HEK293 (cell line): ENCODE measurements at regions not wholly inside any gene's neighbourhood (a gene's known extent, or its start where the extent isn't known, plus 50 kb on each side); places are given as distances from the start of the nearest gene placed in this dataset.

Experiments used
- CTCF ChIA-PET: fragments of 350-600 bp; formaldehyde crosslinking; extraction: SDS; loops from one replicate; lab custom pipeline; 2021; ENCODE audit warnings: antibody characterized with exemption; lab: Yijun Ruan, JAX
- POLR2A ChIA-PET: fragments of 300-600 bp; formaldehyde crosslinking; extraction: SDS; loops from one replicate; lab custom pipeline; 2020; ENCODE audit warnings: antibody characterized with exemption, inconsistent platforms; lab: Yijun Ruan, JAX
- H3K27ac ChIP-seq: fragments of 200-500 bp; sonication (Bioruptor generic); 2 replicates; pipeline ENCODE4 v1.5.1; 2014; ENCODE audit warnings: low read depth, low read length, control low read depth, inconsistent platforms; ENCODE audit errors: extremely low read depth
- H3K36me3 ChIP-seq, 2 experiments: fragments of 200-500 bp in 1 of 2; sonication (Bioruptor generic) in 1 of 2; 1 replicate in 1 of 2; 2 replicates in 1 of 2; pipeline ENCODE4 v1.5.1; 2014 to 2017; ENCODE audit warnings: inconsistent platforms in 2 of 2, low read length in 2 of 2; ENCODE audit not compliant: control insufficient read depth in 2 of 2, insufficient read depth in 1 of 2
- H3K4me1 ChIP-seq: fragments of 200-500 bp; sonication (Bioruptor generic); 2 replicates; pipeline ENCODE4 v1.5.1; 2014; ENCODE audit warnings: mild to moderate bottlenecking, low read length, inconsistent platforms; ENCODE audit not compliant: control insufficient read depth, insufficient read depth
- H3K4me3 ChIP-seq: 2 replicates; pipeline ENCODE4 v1.5.1; 2011; ENCODE audit warnings: low read depth, mild to moderate bottlenecking, control low read depth, low read length, moderate library complexity
- H3K9me3 ChIP-seq: fragments of 200-500 bp; sonication (Bioruptor generic); 2 replicates; pipeline ENCODE4 v1.5.1; 2014; ENCODE audit warnings: low read depth, low read length, inconsistent platforms; ENCODE audit not compliant: control insufficient read depth, insufficient read depth
- GLIS1 ChIP-seq: fragments of 450-650 bp; formaldehyde crosslinking; IDR thresholded peaks from 2 replicates; pipeline ENCODE4 v1.5.1; 2016; ENCODE audit warnings: missing biosample characterization, missing genetic modification characterization
- SCRT1 ChIP-seq: fragments of 450-650 bp; formaldehyde crosslinking; IDR thresholded peaks from 2 replicates; pipeline ENCODE4 v1.5.1; 2016; ENCODE audit warnings: missing biosample characterization, missing genetic modification characterization, borderline replicate concordance
- SETDB1 ChIP-seq: IDR thresholded peaks from one replicate; pipeline ENCODE4 v1.6.1; 2017; ENCODE audit warnings: mild to moderate bottlenecking, low read length, moderate library complexity, mixed read lengths; ENCODE audit not compliant: insufficient read length
- ZFHX2 ChIP-seq: fragments of 450-650 bp; formaldehyde crosslinking; conservative IDR thresholded peaks from 2 replicates; pipeline ENCODE4 v1.5.1; 2016; ENCODE audit warnings: missing biosample characterization, missing genetic modification characterization
- ZNF121 ChIP-seq: fragments of 450-650 bp; formaldehyde crosslinking; IDR thresholded peaks from 2 replicates; pipeline ENCODE4 v1.5.1; 2016; ENCODE audit warnings: missing biosample characterization, missing genetic modification characterization
- ZNF133 ChIP-seq: fragments of 450-650 bp; formaldehyde crosslinking; IDR thresholded peaks from 2 replicates; pipeline ENCODE4 v1.5.1; 2016; ENCODE audit warnings: missing biosample characterization, missing genetic modification characterization
- ZNF324 ChIP-seq: fragments of 450-650 bp; formaldehyde crosslinking; IDR thresholded peaks from 2 replicates; pipeline ENCODE4 v1.5.1; 2016; ENCODE audit warnings: missing biosample characterization, missing genetic modification characterization
- ZNF335 ChIP-seq: fragments of 450-650 bp; formaldehyde crosslinking; conservative IDR thresholded peaks from 2 replicates; pipeline ENCODE4 v1.5.1; 2016; ENCODE audit warnings: missing biosample characterization, missing genetic modification characterization
- ZNF37A ChIP-seq: fragments of 450-650 bp; IDR thresholded peaks from 2 replicates; pipeline ENCODE4 v1.5.1; 2018; ENCODE audit warnings: missing biosample characterization, missing genetic modification characterization
- ZNF521 ChIP-seq: fragments of 450-650 bp; formaldehyde crosslinking; IDR thresholded peaks from 2 replicates; pipeline ENCODE4 v1.5.1; 2017; ENCODE audit warnings: missing biosample characterization, mild to moderate bottlenecking, missing genetic modification characterization
- ZNF629 ChIP-seq: fragments of 450-650 bp; formaldehyde crosslinking; IDR thresholded peaks from 2 replicates; pipeline ENCODE4 v1.5.1; 2017; ENCODE audit warnings: missing biosample characterization, missing genetic modification characterization
- ZSCAN18 ChIP-seq: fragments of 450-650 bp; formaldehyde crosslinking; IDR thresholded peaks from 2 replicates; pipeline ENCODE4 v1.5.1; 2016; ENCODE audit warnings: missing biosample characterization, missing genetic modification characterization
- TF ChIP-seq, protein P1 (sequence below): fragments of 450-650 bp; formaldehyde crosslinking; IDR thresholded peaks from 2 replicates; pipeline ENCODE4 v1.5.0; 2017; ENCODE audit warnings: missing biosample characterization, missing genetic modification characterization, borderline replicate concordance
- TF ChIP-seq, protein P2 (sequence below): fragments of 450-650 bp; formaldehyde crosslinking; IDR thresholded peaks from 2 replicates; pipeline ENCODE4 v1.5.1; 2016; ENCODE audit warnings: missing biosample characterization, missing genetic modification characterization
- TF ChIP-seq, protein P3 (sequence below): fragments of 450-650 bp; IDR thresholded peaks from 2 replicates; pipeline ENCODE4 v1.5.1; 2018; ENCODE audit warnings: missing biosample characterization, missing genetic modification characterization

DNA sequence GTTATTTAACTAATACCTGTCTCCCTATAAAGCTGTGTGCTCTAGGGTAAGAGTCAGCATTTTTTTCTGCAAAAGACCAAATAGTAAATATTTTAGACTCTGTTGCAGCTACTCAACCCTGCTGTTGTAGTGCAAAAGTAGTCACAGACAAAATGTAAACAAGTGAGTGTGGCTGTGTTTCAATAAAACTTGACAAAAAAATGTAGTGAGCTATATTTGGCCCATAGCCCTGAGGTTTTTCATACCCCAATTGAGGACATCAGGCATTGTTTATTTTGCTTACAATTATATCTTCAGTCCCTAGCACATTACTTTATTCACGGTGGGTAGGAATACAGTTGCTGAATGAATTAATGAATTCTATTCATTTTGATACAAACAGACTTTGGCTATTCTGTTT is 58.7 kb upstream of the TBC1D5 start:
- Histone ChIP-seq H3K36me3 (no peaks in the 10 kb centered on the region), H3K4me3 (no peak overlapping the region), H3K4me1 (peaks cover 7% of the 10 kb centered on the region), H3K9me3 (no peaks in the 10 kb centered on the region), H3K27ac (no peak overlapping the region)
- no peak for TF ChIP-seq ZNF335 (tag by site-specific recombination)
- TF ChIP-seq ZNF121 (tag by site-specific recombination), result no peak
- TF ChIP-seq ZNF521 (tag by site-specific recombination), result no peak
- TF ChIP-seq GLIS1 (tag by site-specific recombination), result no peak
- CTCF ChIA-PET, result interaction anchor here (0.6 to 1.3 kb wide), 2 partner anchors 9 to 1859 kb away, joined by 3 to 4 read pairs; no protein-coding TSS in a partner anchor
- POLR2A ChIA-PET, result no interaction called here

- Histone ChIP-seq H3K36me3 (no peaks in the 10 kb centered on the region), H3K4me3 (no peak overlapping the region), H3K4me1 (peaks cover 7% of the 10 kb centered on the region)
- POLR2A ChIA-PET, result no interaction called here
- CTCF ChIA-PET, result interaction anchor here (0.8 to 1.3 kb wide), 2 partner anchors 10 to 155 kb away, joined by 3 to 4 read pairs; no protein-coding TSS in a partner anchor
- TF ChIP-seq ZFHX2, result no peak
- no peak for TF ChIP-seq ZSCAN18 (tag by site-specific recombination)
- TF ChIP-seq ZNF324 (tag by site-specific recombination), result no peak
- TF ChIP-seq SCRT1 (tag by site-specific recombination), result no peak
- TF ChIP-seq, all 188 proteins: peak for 0
- Histone ChIP-seq H3K27ac (no peak overlapping the region), H3K9me3 (no peaks in the 10 kb centered on the region)
Measured at GRCh38 chr3:17800232-17800631, 57.8 kb upstream of the TBC1D5 start.

GRCh38 chr3:17799312-17799711 is 56.9 kb upstream of the TBC1D5 start:
- ChIA-PET POLR2A (no interaction called here), CTCF (interaction anchor here (0.6 kb wide), 1 partner anchor 49 kb away, joined by 3 read pairs; no protein-coding TSS in a partner anchor)
- H3K9me3 ChIP-seq, result no peaks in the 10 kb centered on the region
- no peak overlapping the region for H3K27ac ChIP-seq
- peaks cover 7% of the 10 kb centered on the region for H3K4me1 ChIP-seq
- H3K36me3 ChIP-seq, result no peaks in the 10 kb centered on the region
- no peak overlapping the region for H3K4me3 ChIP-seq
- TF ChIP-seq, protein P1, sequence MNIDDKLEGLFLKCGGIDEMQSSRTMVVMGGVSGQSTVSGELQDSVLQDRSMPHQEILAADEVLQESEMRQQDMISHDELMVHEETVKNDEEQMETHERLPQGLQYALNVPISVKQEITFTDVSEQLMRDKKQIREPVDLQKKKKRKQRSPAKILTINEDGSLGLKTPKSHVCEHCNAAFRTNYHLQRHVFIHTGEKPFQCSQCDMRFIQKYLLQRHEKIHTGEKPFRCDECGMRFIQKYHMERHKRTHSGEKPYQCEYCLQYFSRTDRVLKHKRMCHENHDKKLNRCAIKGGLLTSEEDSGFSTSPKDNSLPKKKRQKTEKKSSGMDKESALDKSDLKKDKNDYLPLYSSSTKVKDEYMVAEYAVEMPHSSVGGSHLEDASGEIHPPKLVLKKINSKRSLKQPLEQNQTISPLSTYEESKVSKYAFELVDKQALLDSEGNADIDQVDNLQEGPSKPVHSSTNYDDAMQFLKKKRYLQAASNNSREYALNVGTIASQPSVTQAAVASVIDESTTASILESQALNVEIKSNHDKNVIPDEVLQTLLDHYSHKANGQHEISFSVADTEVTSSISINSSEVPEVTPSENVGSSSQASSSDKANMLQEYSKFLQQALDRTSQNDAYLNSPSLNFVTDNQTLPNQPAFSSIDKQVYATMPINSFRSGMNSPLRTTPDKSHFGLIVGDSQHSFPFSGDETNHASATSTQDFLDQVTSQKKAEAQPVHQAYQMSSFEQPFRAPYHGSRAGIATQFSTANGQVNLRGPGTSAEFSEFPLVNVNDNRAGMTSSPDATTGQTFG (tag by site-specific recombination), result no peak
- peak; percentile 69 for TF ChIP-seq ZNF133 (tag by site-specific recombination)

- ChIA-PET POLR2A (no interaction called here), CTCF (no interaction called here)
- TF ChIP-seq ZNF37A, result no peak
- TF ChIP-seq, protein P2, sequence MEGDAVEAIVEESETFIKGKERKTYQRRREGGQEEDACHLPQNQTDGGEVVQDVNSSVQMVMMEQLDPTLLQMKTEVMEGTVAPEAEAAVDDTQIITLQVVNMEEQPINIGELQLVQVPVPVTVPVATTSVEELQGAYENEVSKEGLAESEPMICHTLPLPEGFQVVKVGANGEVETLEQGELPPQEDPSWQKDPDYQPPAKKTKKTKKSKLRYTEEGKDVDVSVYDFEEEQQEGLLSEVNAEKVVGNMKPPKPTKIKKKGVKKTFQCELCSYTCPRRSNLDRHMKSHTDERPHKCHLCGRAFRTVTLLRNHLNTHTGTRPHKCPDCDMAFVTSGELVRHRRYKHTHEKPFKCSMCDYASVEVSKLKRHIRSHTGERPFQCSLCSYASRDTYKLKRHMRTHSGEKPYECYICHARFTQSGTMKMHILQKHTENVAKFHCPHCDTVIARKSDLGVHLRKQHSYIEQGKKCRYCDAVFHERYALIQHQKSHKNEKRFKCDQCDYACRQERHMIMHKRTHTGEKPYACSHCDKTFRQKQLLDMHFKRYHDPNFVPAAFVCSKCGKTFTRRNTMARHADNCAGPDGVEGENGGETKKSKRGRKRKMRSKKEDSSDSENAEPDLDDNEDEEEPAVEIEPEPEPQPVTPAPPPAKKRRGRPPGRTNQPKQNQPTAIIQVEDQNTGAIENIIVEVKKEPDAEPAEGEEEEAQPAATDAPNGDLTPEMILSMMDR, result peak; percentile 30; the same call in 1 of the 2 replicates
- TF ChIP-seq, protein P3, sequence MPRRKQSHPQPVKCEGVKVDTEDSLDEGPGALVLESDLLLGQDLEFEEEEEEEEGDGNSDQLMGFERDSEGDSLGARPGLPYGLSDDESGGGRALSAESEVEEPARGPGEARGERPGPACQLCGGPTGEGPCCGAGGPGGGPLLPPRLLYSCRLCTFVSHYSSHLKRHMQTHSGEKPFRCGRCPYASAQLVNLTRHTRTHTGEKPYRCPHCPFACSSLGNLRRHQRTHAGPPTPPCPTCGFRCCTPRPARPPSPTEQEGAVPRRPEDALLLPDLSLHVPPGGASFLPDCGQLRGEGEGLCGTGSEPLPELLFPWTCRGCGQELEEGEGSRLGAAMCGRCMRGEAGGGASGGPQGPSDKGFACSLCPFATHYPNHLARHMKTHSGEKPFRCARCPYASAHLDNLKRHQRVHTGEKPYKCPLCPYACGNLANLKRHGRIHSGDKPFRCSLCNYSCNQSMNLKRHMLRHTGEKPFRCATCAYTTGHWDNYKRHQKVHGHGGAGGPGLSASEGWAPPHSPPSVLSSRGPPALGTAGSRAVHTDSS (tag by site-specific recombination), result no peak
- TF ChIP-seq ZNF629, result no peak
- TF ChIP-seq SETDB1, result no peak
- no peak overlapping the region for H3K27ac ChIP-seq
- H3K4me1 ChIP-seq, result peaks cover 7% of the 10 kb centered on the region
- no peaks in the 10 kb centered on the region for H3K36me3 ChIP-seq
- H3K9me3 ChIP-seq, result no peaks in the 10 kb centered on the region
- H3K4me3 ChIP-seq, result no peak overlapping the region
Measured at GRCh38 chr3:17798000-17798399, 55.6 kb upstream of the TBC1D5 start.
